HL-60 (cell line): ENCODE measurements at regions not wholly inside any gene's neighbourhood (a gene's known extent, or its start where the extent isn't known, plus 50 kb on each side); places are given as distances from the start of the nearest gene placed in this dataset.
"Not testable (repeated sequence)": the region's sequence is repeated elsewhere in the genome, so short reads cannot be mapped to it uniquely, and the experiment has no call there.

Experiments used
- DNase-seq, 2 experiments: peaks; one replicate each; pipeline ENCODE4 v3.0.0-alpha.2; 2010 to 2020; ENCODE audit warnings: low read depth in 1 of 2, low spot score in 1 of 2
- H3K27ac ChIP-seq: fragments of 250-450 bp; sonication (Bioruptor Pico); replicated peaks from 2 replicates; pipeline ENCODE4 v1.5.1; 2020; ENCODE audit warnings: mild to moderate bottlenecking, moderate library complexity
- H3K27me3 ChIP-seq: fragments of 250-450 bp; sonication (Bioruptor Pico); 2 replicates; pipeline ENCODE4 v1.5.1; 2021; ENCODE audit warnings: mild to moderate bottlenecking, moderate library complexity; ENCODE audit not compliant: insufficient read depth, poor library complexity, severe bottlenecking
- H3K4me3 ChIP-seq: replicated peaks from 2 replicates; pipeline ENCODE4 v1.5.1; 2011; ENCODE audit warnings: mild to moderate bottlenecking, control low read depth, low read length; ENCODE audit not compliant: insufficient read depth
- GABPA ChIP-seq: IDR thresholded peaks from 2 replicates; pipeline ENCODE4 v1.6.1; 2012; ENCODE audit warnings: low read depth
- POLR2AphosphoS5 ChIP-seq: IDR thresholded peaks from 2 replicates; pipeline ENCODE4 v1.6.1; 2012; ENCODE audit warnings: low read depth
- REST ChIP-seq: IDR thresholded peaks from 2 replicates; pipeline ENCODE4 v1.6.1; 2012; ENCODE audit warnings: low read depth; ENCODE audit not compliant: insufficient replicate concordance
- SPI1 ChIP-seq: IDR thresholded peaks from 2 replicates; pipeline ENCODE4 v1.6.1; 2012; ENCODE audit warnings: low read depth, mild to moderate bottlenecking, borderline replicate concordance
- TF ChIP-seq, protein P1 (sequence below): IDR thresholded peaks from one replicate; pipeline ENCODE4 v1.5.1; 2011; ENCODE audit warnings: low read length, control low read depth, inconsistent platforms; ENCODE audit not compliant: insufficient read depth

DNA sequence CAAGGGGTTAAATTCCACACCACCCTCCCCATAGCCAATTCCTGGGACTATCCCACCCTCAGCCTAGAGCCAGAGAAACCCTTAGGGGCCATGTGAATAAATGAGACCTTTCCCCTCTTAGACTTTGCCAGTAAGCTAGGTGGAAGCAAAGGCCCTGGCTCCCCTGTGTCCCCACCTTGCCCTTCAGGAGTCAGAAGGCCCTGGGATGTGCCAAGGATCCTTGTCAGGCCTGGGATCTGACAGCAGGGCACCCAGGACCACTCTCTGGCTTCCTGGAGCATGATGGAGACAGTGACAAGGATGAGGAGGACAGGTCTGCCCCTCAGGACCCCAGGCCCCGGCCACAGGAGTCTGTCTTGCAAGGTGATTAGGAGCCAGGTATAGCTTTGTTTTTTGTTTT is 125.0 kb upstream of the HAND1 start:
- Histone ChIP-seq H3K4me3 (no peak overlapping the region), H3K27me3 (peaks cover 16% of the 10 kb centered on the region), H3K27ac (no peak overlapping the region)
- TF ChIP-seq SPI1 = no peak
- TF ChIP-seq GABPA = no peak
- TF ChIP-seq, protein P1, sequence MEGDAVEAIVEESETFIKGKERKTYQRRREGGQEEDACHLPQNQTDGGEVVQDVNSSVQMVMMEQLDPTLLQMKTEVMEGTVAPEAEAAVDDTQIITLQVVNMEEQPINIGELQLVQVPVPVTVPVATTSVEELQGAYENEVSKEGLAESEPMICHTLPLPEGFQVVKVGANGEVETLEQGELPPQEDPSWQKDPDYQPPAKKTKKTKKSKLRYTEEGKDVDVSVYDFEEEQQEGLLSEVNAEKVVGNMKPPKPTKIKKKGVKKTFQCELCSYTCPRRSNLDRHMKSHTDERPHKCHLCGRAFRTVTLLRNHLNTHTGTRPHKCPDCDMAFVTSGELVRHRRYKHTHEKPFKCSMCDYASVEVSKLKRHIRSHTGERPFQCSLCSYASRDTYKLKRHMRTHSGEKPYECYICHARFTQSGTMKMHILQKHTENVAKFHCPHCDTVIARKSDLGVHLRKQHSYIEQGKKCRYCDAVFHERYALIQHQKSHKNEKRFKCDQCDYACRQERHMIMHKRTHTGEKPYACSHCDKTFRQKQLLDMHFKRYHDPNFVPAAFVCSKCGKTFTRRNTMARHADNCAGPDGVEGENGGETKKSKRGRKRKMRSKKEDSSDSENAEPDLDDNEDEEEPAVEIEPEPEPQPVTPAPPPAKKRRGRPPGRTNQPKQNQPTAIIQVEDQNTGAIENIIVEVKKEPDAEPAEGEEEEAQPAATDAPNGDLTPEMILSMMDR = no peak
- no peak for TF ChIP-seq POLR2AphosphoS5
- no peak for TF ChIP-seq REST
- no peak for DNase-seq

DNA sequence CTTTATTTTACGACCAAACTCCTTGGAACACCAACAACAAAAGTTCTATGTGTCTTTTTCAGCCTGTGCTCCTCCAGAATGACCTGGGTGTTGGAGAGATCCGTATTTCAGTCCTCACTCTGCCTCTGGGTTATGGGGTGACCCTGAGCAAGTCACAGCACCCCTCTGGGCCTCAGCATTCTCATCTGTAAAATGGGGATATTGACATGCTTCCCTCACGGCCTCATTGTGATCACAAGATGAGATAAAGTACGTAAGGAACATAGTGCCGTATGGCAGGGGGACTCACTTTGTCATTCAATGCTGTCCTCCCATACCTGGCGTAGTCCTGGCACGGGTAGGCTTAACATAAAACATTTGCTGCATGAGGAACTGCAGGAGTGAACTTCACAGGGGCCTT is 123.0 kb upstream of the HAND1 start:
- DNase-seq = no peak
- TF ChIP-seq GABPA = no peak
- no peak for TF ChIP-seq SPI1
- TF ChIP-seq, protein P1 = no peak
- TF ChIP-seq REST = no peak
- TF ChIP-seq POLR2AphosphoS5 = no peak
- Histone ChIP-seq H3K4me3 (no peak overlapping the region), H3K27ac (no peak overlapping the region), H3K27me3 (peaks cover 15% of the 10 kb centered on the region)

- DNase-seq = no peak
- no peak overlapping the region for H3K27ac ChIP-seq
- TF ChIP-seq, protein P1 = no peak
- TF ChIP-seq SPI1 (no peak), REST (no peak), GABPA (no peak), POLR2AphosphoS5 (no peak)
- H3K4me3 ChIP-seq = no peak overlapping the region
- peaks cover 4% of the 10 kb centered on the region for H3K27me3 ChIP-seq
Measured at GRCh38 chr5:154598021-154598420, 120.0 kb upstream of the HAND1 start.

DNA sequence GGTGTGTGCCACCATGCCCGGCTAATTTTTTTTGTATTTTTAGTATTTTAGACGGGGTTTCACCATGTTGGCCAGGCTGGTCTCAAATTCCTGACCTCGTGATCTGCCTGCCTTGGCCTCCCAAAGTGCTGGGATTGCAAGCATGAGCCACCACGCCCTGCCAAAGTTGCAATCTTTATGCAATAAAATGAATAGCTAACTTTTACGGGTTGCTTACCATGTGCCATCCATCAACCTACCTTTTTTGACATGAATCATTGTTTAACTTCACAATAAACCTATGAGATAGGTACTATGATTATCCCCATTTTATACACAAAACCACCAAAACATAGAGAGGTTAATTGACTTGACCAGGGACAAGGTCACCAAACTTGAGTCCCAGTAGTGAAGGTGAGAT is 118.8 kb upstream of the HAND1 start:
- DNase-seq, H3K27ac ChIP-seq, H3K27me3 ChIP-seq, H3K4me3 ChIP-seq: not testable (repeated sequence)
